HG02884 (cell line): ENCODE measurements at regions not wholly inside any gene's neighbourhood (a gene's known extent, or its start where the extent isn't known, plus 50 kb on each side); places are given as distances from the start of the nearest gene placed in this dataset.
"Not testable (repeated sequence)": the region's sequence is repeated elsewhere in the genome, so short reads cannot be mapped to it uniquely, and the experiment has no call there.

Experiments used
- ATAC-seq: cut with Tn5 transposase; IDR thresholded peaks from one replicate; pipeline ENCODE4 v1.9.1; 2021; ENCODE audit warnings: mild to moderate bottlenecking, moderate library complexity; ENCODE audit not compliant: unreplicated experiment

- ATAC-seq, result no peak
These were observed 80.3 kb downstream of the POU3F4 start for GRCh38 chrX:83588409-83588808.

DNA sequence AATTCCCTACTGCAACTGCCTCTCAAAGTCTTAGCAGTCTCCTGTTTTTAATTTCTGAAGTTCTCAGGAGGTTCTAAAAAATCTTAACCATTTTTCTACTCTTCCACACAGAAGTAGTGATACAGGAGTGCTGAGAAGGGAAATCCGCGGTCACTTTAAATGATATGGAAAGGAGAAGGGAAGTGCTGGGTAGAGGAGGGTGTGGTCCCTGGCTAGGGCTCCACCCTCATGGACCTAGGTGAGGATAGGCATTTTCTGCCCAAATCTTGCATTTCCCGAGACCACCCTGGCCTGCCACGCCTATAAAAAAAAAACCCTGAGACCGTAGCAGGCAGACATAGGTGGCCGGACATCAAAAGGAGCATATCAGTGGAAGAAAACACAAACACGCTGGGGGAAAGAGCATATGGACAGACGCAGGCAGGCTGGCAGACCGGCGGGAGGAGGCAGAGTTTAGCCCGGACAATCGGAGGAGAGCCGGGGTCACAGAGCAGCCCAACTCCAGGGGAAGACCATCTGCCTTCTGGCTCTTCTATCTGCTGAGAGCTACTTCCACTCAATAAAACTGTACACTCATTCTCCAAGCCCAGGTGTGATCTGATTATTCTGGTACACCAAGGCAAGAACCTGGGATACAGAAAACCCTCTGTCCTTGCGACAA is 85.7 kb downstream of the POU3F4 start:
- ATAC-seq, result no peak

DNA sequence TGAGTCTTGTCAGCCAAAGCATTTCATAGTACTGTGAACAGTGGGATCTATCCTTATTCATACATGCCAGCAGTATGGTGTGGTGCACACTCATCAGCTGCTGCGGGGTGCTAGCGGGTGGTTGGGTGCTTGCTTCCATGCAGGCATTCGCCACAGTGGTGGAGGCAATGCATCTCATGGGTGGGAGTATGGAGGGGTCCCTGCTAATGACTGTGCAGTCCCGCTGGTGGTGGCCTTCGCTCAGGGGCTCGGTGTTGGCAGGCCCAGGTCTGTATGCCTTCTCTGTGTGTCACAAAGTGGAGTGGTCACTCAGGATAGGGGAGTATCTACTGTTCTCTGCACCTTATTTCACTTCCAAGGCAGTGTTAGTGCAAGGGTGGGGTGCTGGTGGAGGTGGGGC is 122.6 kb downstream of the POU3F4 start:
- no peak for ATAC-seq

- not testable (repeated sequence) for ATAC-seq
These were observed 141.6 kb downstream of the POU3F4 start for GRCh38 chrX:83649706-83650105.

DNA sequence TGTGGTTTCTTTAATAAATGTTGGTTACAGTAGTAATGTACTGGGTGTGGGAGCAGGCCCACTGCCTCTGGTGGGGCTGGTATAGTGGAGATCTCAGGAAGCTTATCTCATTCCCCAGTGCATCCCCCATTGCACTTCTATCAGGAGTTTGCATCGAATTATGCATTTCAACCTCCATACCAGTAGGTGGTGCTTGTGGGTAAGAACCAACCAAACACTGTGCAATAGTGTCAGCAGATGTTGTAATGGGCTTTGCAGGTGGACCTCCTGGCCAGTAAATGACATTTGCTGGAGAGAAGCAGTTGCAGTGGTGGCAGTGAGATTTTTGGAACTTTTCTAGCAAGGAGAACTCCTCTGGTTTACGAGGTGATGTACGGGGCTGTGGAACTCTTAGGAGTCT is 150.6 kb downstream of the POU3F4 start:
- ATAC-seq, result peak; percentile 69
